Caco-2 (cell line): ENCODE measurements at regions not wholly inside any gene's neighbourhood (a gene's known extent, or its start where the extent isn't known, plus 50 kb on each side); places are given as distances from the start of the nearest gene placed in this dataset.

ENCODE experiments used
- BruUV-seq: library from RNA; stranded (reverse); fragments of 400-500 nt; replicated peaks from 2 replicates; lab custom pipeline; 2021; lab: Mats Ljungman, UMichigan
- CTCF ChIA-PET: fragments of 300-600 bp; sonication (Branson Sonifier 250); formaldehyde crosslinking; loops from one replicate; lab custom pipeline; 2022; ENCODE audit warnings: antibody characterized with exemption; lab: Charles Lee
- POLR2A ChIA-PET: fragments of 300-600 bp; sonication (Branson Sonifier 250); formaldehyde crosslinking; loops from one replicate; lab custom pipeline; 2022; ENCODE audit warnings: antibody characterized with exemption; lab: Charles Lee
- DNase-seq, 2 experiments: peaks; one replicate each; pipeline versions ENCODE4 v3.0.0 to v3.0.0-alpha.2; 2020 to 2022
- H3K27me3 ChIP-seq: replicated peaks from 2 replicates; pipeline ENCODE4 v1.6.0; 2011; ENCODE audit warnings: low read length; ENCODE audit not compliant: control insufficient read depth, insufficient read depth
- H3K36me3 ChIP-seq: 2 replicates; pipeline ENCODE4 v1.5.1; 2011; ENCODE audit warnings: low read length; ENCODE audit not compliant: control insufficient read depth, insufficient read depth
- H3K4me1 ChIP-seq: fragments of 250-450 bp; sonication (Bioruptor Pico); 2 replicates; pipeline ENCODE4 v1.5.1; 2020; ENCODE audit warnings: mild to moderate bottlenecking
- H3K4me3 ChIP-seq: 2 replicates; pipeline ENCODE4 v1.5.1; 2011; ENCODE audit warnings: low read depth, mild to moderate bottlenecking, control low read depth, low read length
- H3K9me3 ChIP-seq: fragments of 250-450 bp; sonication (Bioruptor Pico); 2 replicates; pipeline ENCODE4 v1.5.1; 2020; ENCODE audit warnings: mild to moderate bottlenecking, moderate library complexity
- H3K27ac Mint-ChIP-seq: one replicate; pipeline ENCODE4 v1.8.0; 2022; ENCODE audit warnings: mixed read lengths; ENCODE audit not compliant: unreplicated experiment
- H3K27me3 Mint-ChIP-seq: one replicate; pipeline ENCODE4 v1.8.0; 2022; ENCODE audit warnings: mixed read lengths; ENCODE audit not compliant: insufficient read depth, unreplicated experiment
- H3K36me3 Mint-ChIP-seq: one replicate; pipeline ENCODE4 v1.8.0; 2022; ENCODE audit warnings: mild to moderate bottlenecking, mixed read lengths; ENCODE audit not compliant: insufficient read depth, unreplicated experiment
- H3K4me1 Mint-ChIP-seq: one replicate; pipeline ENCODE4 v1.8.0; 2022; ENCODE audit warnings: low read depth, mixed read lengths; ENCODE audit not compliant: unreplicated experiment
- H3K4me3 Mint-ChIP-seq: one replicate; pipeline ENCODE4 v1.8.0; 2022; ENCODE audit warnings: mild to moderate bottlenecking, moderate library complexity, mixed read lengths; ENCODE audit not compliant: unreplicated experiment
- H3K9me3 Mint-ChIP-seq: one replicate; pipeline ENCODE4 v1.8.0; 2022; ENCODE audit warnings: mixed read lengths; ENCODE audit not compliant: unreplicated experiment
- intact Hi-C: fragments of 100-400 bp; cut with micrococcal nuclease; formaldehyde crosslinking; loops from one replicate; pipeline ENCODE4 v1.10.0; 2022; ENCODE audit not compliant: unreplicated experiment
- TF ChIP-seq, protein P1 (sequence below), 2 experiments: fragments of 200-600 bp in 1 of 2; IDR thresholded peaks; 1 replicate in 1 of 2; 2 replicates in 1 of 2; pipeline versions ENCODE4 v1.5.1 to v1.8.0; 2011 to 2022; ENCODE audit warnings: antibody characterized with exemption in 1 of 2, control low read depth in 1 of 2, inconsistent platforms in 1 of 2, low read depth in 1 of 2, low read length in 1 of 2, mild to moderate bottlenecking in 1 of 2, moderate library complexity in 1 of 2; ENCODE audit not compliant: insufficient read depth in 1 of 2, severe bottlenecking in 1 of 2, unreplicated experiment in 1 of 2

GRCh38 chr6:135703007-135703406 lies 148.5 kb upstream of the PDE7B start:
- TF ChIP-seq, protein P1, sequence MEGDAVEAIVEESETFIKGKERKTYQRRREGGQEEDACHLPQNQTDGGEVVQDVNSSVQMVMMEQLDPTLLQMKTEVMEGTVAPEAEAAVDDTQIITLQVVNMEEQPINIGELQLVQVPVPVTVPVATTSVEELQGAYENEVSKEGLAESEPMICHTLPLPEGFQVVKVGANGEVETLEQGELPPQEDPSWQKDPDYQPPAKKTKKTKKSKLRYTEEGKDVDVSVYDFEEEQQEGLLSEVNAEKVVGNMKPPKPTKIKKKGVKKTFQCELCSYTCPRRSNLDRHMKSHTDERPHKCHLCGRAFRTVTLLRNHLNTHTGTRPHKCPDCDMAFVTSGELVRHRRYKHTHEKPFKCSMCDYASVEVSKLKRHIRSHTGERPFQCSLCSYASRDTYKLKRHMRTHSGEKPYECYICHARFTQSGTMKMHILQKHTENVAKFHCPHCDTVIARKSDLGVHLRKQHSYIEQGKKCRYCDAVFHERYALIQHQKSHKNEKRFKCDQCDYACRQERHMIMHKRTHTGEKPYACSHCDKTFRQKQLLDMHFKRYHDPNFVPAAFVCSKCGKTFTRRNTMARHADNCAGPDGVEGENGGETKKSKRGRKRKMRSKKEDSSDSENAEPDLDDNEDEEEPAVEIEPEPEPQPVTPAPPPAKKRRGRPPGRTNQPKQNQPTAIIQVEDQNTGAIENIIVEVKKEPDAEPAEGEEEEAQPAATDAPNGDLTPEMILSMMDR (IDR thresholded peaks at IDR 0.05; ENCODE audit: insufficient read depth in 1 of 2, low read depth in 1 of 2, low read length in 1 of 2, severe bottlenecking in 1 of 2, unreplicated experiment in 1 of 2) = no peak
- Mint-ChIP-seq H3K27me3 (peaks cover 24% of the 10 kb centered on the region), H3K27ac (no peak overlapping the region), H3K36me3 (no peaks in the 10 kb centered on the region), H3K4me1 (no peaks in the 10 kb centered on the region), H3K4me3 (no peak overlapping the region), H3K9me3 (no peaks in the 10 kb centered on the region)
- intact Hi-C loops = no loop called here
- BruUV-seq = no TSS peak
- Histone ChIP-seq H3K4me1 (no peaks in the 10 kb centered on the region), H3K36me3 (no peaks in the 10 kb centered on the region), H3K27me3 (0 out of 2 replicates have a peak, but pooled peaks cover 2% of the 10 kb centered on the region), H3K9me3 (no peaks in the 10 kb centered on the region), H3K4me3 (no peak overlapping the region)
- DNase-seq = no peak
- ChIA-PET CTCF (no interaction called here), POLR2A (no interaction called here)

GRCh38 chr6:135703621-135704020 lies 147.9 kb upstream of the PDE7B start:
- Mint-ChIP-seq H3K4me3 (no peak overlapping the region), H3K36me3 (no peaks in the 10 kb centered on the region), H3K9me3 (no peaks in the 10 kb centered on the region), H3K4me1 (no peaks in the 10 kb centered on the region), H3K27me3 (peaks cover 21% of the 10 kb centered on the region), H3K27ac (no peak overlapping the region)
- H3K9me3 ChIP-seq = no peaks in the 10 kb centered on the region
- POLR2A ChIA-PET = no interaction called here
- H3K27me3 ChIP-seq = 0 out of 2 replicates have a peak, but pooled peaks cover 2% of the 10 kb centered on the region
- TF ChIP-seq, protein P1 (IDR thresholded peaks at IDR 0.05; ENCODE audit: insufficient read depth in 1 of 2, low read depth in 1 of 2, low read length in 1 of 2, severe bottlenecking in 1 of 2, unreplicated experiment in 1 of 2) = no peak
- H3K36me3 ChIP-seq = no peaks in the 10 kb centered on the region
- H3K4me3 ChIP-seq = no peak overlapping the region
- DNase-seq = no peak
- intact Hi-C loops = no loop called here
- CTCF ChIA-PET = no interaction called here
- BruUV-seq = no TSS peak
- no peaks in the 10 kb centered on the region for H3K4me1 ChIP-seq

- H3K36me3 ChIP-seq = no peaks in the 10 kb centered on the region
- H3K9me3 ChIP-seq = no peaks in the 10 kb centered on the region
- CTCF ChIA-PET = no interaction called here
- Mint-ChIP-seq H3K9me3 (no peaks in the 10 kb centered on the region), H3K27me3 (peaks cover 19% of the 10 kb centered on the region), H3K36me3 (no peaks in the 10 kb centered on the region), H3K4me1 (no peaks in the 10 kb centered on the region), H3K27ac (no peak overlapping the region), H3K4me3 (no peak overlapping the region)
- no TSS peak for BruUV-seq
- no peaks in the 10 kb centered on the region for H3K4me1 ChIP-seq
- no peak overlapping the region for H3K4me3 ChIP-seq
- intact Hi-C loops = no loop called here
- TF ChIP-seq, protein P1 (IDR thresholded peaks at IDR 0.05; ENCODE audit: insufficient read depth in 1 of 2, low read depth in 1 of 2, low read length in 1 of 2, severe bottlenecking in 1 of 2, unreplicated experiment in 1 of 2) = no peak
- H3K27me3 ChIP-seq = 0 out of 2 replicates have a peak, but pooled peaks cover 2% of the 10 kb centered on the region
- no peak for DNase-seq
- POLR2A ChIA-PET = no interaction called here
Observed at GRCh38 chr6:135707426-135707825, 144.1 kb upstream of the PDE7B start.
